Suppressor macrophage treated with lipopolysaccharide for 1 hour (primary cell): ENCODE measurements at regions not wholly inside any gene's neighbourhood (a gene's known extent, or its start where the extent isn't known, plus 50 kb on each side); places are given as distances from the start of the nearest gene placed in this dataset.

Experiments
- DNase-seq, 3 donors: peaks; one replicate each; pipeline ENCODE4 v3.0.0-alpha.2; 2020 to 2022

DNA sequence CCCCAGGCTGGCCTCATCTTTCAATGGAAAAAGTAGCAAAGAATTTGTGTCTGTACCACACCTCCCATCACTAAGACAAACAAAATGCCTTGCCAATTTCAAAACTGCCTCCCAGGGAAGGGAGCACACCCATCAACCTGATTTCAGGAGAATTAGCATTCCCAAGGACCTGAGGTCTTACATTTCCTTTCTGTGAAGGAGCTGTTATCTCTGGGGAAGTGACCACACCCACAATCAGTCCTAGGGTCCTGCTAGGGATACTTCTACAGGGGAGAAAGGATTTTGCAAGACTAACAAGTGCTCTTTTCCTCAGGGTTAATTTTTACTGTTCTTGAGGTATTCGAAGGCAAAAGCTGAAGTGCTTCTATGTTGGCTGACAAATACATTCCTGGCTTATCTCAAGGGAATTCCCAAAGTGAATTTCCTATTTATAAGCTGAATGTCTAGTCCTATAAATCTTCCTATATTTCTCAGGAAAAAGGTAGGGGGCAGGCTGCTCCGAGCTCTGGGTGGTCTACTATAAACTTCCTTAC, 97.4 kb upstream of the ITGA1 start:
- DNase-seq = no peak

DNA sequence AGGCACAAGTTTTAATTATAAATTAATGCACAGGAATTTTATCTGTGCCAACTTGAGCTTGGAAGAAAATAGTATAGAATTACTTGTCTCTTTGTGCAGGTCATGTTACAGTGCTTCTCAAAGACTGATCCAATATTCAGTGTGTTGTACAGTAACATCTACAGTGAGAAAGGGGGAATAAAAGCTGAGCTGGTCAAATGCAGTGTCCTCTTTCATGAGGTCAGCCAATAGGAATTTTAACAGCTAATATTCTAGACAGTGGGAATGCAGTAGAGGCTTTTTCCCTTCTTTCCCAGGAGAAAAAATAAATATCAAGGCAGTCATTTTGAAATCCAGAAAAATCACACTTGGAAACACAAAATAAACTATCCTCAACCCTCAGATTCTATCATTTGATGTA, 95.7 kb upstream of the ITGA1 start:
- DNase-seq = no peak

DNA sequence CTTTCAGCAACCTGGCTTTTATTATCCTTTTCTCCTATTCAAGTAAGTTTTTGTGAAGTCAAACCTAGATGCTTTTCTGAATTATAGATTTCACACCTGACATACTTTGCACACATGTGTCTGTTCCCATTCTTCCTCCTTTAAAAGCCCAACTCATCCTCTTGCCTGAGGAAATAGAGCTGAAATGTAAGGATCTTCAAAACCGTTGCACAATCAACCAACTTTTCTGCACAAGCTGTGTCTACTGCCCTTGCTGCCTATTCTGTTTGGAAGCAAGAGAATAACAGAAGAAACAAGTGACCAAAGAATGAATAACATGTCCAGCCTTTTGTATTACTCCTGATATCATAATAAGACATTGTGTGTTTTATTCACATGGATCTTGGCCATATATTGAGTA, 95.1 kb upstream of the ITGA1 start:
- DNase-seq = no peak

DNA sequence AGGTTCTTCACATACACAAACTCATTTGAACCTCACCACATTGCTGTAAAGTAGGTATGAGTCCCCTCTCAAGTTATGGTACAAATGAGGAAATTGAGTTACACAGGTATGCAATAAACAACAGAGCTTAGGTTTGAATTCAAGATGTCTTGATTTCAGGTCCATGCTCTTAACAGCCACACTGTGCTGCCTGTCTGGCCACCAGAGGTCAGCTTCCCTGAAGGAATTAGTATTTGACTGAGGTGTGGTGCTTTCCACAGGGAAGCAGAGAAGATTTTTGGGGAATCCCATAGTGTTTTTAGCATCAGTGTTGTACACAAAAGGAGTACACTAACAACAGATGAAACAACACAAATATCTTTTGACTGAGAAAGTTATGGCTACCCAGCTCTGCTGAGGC, 94.4 kb upstream of the ITGA1 start:
- peak; percentile 52 to 59 (median 58) for DNase-seq

DNA sequence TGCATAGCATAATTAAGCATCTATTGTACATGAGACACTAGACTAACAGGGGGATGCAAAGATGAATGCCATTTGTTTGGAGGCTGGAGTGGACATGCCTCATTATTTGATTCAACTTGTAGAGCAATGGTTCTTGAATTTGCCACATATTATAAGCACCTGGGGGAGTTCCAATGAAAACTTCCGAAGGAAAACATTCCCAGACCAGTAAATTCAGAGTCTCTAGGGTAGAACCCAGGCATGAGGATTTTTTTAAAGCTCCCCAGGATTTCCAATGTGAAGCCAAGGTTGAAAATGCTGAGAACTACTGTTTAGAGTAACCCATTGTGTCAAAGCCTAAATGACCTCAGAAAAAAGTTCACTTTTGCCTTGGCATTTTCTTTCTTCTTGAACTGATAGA, 93.9 kb upstream of the ITGA1 start:
- DNase-seq = no peak

DNA sequence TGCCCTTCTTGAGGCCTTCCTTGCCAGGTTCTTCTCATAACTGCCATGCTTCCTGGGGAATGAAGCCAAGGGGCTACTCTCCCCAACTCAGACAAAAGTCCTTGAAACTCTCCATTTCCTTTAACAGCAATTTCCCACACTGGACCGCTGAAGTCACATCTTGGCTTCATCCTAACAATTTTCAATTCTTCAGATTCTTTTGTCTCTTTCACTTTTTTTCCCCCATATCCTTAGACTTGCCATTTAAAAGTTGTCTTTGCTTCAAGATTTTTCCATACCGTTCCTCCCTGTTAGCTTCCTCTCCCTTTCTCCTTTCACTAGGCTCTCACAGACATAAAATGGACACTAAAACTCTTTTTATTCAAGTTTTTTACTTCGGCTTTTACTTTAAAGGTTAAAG, 93.1 kb upstream of the ITGA1 start:
- DNase-seq = no peak

DNA sequence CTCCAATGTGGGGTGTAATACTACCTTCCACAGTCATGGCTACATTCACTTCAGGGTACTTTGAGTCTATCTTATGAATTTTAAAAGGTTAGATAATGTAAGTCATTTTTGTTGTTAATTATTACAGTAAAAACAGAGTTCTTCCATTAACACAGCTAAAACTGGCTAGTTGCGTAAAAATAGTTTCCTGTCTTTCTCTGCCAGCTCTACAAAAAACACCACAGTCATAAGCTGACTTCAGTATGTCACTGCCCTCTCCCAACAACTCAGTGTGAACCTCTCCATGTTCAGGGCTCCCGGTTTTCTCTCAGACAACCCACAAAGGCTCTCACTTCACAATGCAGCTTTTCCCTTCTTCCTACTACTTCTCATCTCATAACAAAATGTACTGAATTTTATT, 84.8 kb upstream of the ITGA1 start:
- DNase-seq = peak in 1 of 3 donors; percentile 13

DNA sequence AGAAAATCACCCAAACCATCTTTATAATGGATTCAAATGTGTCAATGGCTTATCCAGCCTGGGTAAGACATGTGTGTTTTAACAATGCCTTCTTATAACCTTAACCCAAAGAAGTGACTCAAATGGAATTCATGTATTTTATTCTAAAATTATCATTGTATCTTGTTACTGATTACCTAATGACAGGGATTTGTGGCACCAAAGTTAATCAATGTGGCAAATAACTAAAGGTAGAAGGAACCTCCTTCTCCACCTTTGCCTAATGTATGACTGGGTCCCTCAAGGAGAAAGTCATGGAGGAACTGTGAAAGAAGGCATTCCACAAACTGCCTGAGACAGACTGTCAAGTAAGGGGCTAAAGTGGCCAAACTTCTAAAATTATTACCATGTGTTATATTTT, 84.4 kb upstream of the ITGA1 start:
- no peak for DNase-seq

DNA sequence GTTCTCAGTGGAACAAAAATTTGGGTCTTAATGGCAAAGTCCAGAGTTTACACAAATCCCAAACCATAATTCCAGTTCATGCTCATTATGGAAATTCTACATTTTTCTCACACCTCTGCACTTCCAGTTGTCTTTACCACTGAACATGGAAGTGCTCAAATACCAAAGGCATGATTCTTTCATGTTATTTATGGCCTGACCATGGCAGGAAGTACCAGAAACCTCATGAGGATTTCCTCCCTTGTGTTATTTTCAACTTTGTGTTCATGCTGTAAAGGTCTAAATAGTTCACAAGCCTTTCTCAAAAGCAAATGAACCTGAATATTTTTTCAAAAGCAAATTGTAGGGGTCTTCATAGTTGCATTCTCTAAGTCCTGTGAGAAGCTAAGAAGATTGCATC, 82.0 kb upstream of the ITGA1 start:
- DNase-seq = no peak

DNA sequence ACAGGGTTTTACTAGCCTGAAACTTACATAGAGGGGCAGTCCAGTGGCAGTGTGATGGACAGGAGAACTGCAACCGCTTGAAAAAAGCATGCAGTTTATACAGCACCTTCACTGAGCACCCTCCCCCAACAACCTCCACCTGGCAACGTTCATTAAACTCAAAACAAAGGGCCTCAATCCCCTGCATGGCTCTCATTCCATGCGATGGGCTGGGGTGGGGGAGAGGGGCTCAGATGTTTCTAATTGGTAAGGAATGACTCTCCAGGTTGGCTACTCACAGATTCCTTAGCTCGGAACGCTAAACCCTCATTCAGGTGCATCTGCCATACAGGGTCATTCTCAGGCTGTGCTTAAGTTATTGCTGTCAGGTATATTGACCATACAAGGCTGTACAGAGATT, 80.9 kb upstream of the ITGA1 start:
- DNase-seq = no peak

DNA sequence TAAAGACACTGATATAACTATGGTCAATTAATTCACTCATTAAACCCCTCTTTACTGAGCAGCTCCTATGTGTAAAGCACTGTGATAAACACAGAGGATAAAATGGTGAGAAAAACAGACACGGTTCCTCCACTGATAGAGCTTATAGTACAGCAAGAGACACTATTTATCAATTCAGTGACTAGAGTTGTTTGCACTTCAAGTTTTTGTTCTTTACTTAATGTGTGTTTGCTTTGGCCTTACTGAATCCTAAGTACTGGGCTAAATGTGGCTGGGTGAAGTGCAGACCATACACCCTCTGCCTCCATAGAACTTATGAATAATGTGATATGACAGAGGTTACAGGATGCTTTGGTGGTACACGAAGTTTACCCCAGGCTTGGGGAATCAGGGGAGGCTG, 80.1 kb upstream of the ITGA1 start:
- no peak for DNase-seq

DNA sequence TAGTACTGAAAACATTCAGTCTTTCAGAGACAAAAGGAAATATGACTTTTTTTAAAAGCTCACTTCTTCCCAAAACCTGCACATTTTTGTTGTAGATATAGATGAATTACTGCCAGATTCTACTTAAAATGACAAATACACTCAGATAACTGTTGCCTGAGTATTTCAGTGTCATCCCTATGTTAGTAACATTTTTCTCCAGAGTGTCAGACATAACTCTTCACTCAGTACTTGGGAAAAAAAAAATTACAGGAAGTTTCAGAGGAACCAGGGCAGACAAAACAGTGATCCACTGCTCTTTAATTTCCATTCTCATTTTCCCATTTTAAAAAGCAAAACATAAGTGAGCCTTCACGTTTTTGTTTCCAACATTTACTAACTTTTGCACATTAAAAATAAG, 79.3 kb upstream of the ITGA1 start:
- no peak for DNase-seq

DNA sequence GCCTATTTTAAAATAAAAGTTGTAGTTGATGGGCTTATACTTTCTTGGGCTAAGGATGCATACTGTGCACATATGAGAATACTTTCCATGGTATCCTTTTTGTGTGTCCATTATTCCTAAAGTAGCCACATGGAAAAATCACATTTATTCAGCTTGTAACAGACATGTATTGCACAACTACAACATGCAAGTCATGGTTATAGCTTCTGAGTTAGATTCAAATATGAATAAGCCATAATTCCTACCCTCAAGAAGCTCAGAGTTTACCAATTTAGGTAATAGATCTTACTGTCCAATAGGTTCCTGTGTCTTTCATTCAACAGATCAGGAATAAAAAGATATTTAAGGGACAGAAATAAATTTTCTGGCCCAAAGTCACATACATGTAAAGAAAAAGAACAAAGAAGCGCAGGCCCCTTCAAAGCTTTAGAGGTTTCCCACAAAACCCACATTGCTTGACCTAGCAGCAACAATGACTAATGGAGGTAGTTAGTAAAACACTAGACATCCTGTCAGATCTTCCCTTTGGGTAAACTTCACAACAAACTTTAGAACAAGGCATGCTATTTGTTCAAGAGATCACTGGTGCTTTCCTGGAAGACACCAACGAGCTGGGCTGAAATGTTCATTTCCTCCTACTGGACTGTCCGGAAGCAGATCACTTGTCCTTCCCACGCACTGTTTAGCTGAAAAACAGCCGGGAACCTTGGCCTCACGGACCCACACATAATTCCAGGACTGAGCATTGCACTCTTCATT, 78.4 kb upstream of the ITGA1 start:
- DNase-seq = peak; percentile 14 to 52 (median 18)

DNA sequence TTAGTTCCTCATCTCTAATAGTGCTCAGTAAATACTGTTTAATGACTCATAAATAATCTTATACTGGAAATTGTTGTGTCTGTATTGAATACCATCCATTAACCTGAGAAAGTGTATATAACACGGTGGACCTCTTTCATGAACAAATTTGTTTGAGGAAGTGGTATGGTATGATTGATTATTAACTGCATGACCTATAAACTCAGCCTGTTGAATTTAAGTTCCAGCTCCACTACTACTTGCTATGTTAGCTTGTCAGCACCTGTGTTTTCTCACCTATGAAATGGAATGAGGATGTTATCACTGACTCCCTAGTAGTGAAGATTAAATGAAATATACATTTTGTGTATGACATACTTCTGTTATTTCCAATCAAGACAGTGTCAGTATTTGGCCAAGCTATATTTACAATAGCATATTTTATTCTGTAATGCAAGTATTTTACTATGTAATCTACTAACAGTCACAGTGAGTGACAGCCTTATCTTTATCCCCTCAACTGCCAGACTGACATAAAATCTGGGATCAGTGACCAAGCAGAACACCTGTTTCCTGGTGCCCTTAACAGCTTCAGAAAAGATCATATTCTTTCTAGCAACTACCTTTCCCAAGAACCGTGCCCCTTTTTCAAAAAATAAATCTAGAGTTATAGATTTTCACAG, 77.3 kb upstream of the ITGA1 start:
- no peak for DNase-seq

DNA sequence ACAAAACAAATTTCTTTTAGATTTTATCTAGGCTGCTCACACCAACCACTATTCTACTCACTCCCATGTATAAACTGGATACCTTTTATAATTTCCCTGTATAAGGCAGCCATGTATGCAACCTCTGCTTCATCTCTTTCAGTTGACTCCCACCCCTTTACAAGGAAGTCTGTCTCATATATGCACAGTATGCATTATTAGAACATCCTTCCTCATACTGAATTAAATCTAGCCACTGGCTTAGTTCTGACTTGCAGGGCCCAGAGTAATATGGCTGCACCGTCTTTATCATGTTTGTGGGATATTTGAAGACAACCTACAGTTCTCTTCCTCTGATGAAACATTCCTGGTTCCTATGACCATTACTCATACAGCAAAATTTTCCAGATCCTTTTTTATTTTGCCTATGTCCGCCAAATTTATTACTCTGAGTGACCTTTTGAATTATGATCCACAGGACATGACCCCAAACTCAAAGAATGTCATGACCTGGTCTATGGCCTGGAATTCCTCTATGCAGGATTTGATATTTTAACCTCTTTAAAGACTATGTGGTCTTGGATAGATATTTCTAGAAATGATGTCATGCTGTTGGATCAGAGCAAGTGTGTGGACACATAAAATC, 76.6 kb upstream of the ITGA1 start:
- DNase-seq = peak; percentile 10 to 22 (median 11)

DNA sequence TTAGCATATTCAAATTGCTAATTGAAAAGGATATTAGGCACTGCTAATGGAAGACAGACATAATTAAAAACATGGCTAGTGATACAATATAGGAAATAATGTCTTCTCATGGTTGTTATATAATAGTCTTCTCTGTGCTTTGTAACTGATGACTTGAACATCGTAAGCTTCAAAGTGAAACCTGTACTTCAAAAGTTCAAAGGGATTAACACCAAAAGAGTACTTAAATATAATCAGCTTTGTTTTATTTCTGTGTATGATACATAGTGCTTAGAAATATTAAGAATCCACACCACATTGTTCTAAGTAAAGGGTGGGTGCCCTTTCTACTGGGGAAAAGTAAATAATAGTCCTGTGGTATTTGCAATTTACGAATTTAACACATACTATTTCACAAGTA, 75.4 kb upstream of the ITGA1 start:
- DNase-seq = no peak

DNA sequence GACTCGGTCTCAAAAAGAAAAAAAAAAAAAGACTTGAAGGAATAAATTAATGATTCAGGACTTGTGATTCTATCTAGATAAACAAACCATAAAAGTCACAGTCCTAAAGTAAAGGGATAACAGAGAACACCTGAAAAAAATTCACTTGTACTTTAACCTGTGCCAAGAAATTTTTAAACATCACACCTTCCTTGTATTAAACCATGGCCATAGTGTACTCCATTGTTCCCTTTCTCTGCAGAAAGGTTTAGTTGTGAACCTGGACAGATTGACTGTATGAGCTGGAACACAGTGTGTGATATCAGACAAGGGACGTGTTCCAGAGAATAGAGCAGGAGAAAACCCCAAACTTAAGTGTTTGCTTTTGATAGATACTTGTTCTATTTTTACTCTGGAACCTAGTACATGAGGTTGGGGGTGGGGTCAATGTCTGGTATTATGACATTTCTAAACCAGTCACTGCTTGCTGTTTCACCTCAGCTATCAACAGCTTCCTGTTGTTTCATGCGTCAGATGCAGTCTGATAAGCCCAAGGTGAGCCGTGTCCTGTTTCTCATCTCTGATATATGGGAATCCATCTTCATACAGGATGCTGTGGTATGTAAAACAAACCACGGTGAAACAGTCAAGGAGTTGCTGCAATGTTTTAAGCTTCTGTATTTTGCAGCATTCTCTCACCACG, 62.5 kb upstream of the ITGA1 start:
- no peak for DNase-seq

DNA sequence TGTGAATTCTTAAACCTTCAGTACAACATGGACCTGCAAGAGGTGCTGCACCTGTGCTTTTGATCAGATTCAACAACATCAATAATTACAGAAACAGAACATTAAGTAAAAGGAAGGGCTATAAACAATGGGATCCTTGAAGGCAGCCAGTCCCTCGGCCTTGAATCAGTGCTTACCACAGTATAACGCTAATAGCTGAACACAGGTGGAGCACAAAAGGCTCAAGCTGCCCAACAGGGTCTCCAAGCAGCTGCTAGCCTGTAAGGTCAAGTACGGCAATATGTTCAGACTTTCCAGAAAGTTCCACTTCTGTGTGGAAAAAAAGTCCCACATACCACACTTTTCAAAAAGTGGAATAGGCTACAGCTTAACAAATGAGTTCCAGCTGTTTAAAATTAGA, 61.9 kb upstream of the ITGA1 start:
- no peak for DNase-seq

DNA sequence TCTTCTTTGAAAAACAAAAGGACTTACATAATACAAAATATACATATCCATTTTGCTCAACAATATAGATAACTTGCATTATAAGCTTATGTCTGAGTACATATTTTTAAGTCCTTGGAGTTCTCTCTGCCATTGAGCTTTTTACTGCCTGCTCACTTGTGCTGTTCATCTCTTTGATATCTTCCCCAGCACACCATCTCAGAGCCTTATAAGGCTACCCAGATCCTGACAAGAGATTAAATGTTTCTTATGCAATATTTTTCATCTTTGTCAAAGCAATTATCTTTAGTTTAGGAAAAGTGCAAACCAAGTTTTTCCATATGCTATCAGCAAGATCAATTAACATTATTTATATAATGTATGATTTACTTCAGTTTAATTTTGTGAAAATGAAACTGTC, 60.7 kb upstream of the ITGA1 start:
- no peak for DNase-seq

DNA sequence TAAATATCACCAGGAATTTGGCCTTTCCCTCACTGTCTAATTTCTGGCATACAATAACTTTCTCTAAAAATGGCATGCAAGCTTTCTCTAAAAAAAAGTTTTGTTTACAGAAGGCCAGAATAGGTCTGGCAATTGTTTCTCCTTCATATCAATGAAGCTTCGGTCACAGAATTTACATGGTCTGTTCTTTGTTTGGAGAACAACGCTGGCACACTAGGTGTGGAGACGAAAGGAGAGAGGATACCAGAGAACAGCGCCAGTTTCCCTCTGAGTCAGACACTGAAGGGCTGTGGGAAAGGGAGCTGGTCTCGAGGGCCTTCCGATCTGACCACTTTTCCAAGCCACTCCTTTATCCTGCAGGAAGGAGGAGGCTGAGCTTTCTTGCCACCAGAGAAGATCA, 60.1 kb upstream of the ITGA1 start:
- DNase-seq = no peak

DNA sequence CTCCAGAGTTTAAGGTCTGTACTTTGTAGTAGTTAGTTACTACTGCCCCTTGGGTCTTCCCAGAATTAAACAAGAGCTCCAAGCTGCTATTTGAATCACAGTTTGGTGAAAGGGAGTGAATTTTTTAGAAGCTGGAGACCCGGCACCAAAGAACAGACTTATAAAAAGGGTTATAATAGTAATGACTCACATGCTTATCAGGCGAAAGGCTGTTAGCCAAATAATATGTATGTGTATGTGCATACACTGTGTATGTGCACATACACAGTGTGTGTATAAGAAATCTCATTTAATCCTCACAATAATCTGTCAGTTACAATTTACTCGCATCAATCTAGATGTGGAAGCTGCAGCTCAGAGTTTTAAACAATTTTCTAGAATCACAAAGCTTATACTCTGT, 59.5 kb upstream of the ITGA1 start:
- DNase-seq = no peak

DNA sequence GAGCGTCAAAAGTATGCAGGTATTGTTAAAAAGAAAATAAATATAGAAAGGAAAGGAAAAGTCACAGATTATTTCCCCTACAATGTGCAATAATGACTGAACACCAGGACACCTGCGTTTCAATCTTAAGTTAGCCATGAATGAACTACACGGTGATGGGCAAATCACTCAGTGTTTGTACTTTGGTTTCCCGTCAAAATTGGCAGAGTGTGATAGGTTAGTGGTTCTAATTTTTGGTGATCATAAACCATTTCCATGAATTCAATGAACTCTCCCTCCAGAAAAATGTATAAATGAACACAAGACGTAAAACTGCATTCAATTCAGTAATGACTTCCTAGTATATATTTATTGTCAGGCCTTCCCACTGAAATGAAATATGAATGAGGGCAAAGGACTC, 59.0 kb upstream of the ITGA1 start:
- DNase-seq = no peak

DNA sequence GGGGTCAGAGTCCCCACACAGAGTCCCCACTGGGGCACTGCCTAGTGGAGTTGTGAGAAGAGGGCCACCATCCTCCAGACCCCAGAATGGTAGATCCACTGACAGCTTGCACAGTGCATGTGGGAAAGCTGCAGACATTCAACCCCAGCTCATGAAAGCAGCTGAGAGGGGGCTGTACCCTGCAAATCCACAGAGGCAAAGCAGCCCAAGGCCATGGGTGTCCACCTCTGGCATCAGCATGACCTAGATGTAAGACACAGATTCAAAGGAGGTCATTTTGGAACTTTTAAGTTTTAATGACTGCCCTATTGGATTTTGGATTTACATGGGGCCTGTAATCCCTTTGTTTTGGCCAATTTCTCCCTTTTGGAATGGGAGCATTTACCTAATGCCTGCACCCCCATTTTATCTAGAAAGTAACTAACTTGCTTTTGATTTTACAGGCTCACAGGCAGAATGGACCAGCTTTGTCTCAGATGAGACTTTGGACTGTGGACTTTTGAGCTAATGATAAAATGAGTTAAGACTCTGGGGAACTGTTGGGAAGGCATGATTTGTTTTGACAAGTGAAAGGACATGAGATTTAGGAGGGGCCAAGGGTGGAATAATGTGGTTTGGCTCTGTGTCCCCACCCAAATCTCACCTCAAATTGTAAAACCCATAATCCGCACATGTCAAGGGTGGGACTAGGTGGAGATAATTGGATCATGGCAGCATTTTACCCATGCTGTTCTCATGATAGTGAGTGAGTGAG, 56.3 kb upstream of the ITGA1 start:
- DNase-seq = no peak
